ENCODE measurements at regions not wholly inside any gene's neighbourhood (a gene's known extent, or its start where the extent isn't known, plus 50 kb on each side); places are given as distances from the start of the nearest gene placed in this dataset.

DNA sequence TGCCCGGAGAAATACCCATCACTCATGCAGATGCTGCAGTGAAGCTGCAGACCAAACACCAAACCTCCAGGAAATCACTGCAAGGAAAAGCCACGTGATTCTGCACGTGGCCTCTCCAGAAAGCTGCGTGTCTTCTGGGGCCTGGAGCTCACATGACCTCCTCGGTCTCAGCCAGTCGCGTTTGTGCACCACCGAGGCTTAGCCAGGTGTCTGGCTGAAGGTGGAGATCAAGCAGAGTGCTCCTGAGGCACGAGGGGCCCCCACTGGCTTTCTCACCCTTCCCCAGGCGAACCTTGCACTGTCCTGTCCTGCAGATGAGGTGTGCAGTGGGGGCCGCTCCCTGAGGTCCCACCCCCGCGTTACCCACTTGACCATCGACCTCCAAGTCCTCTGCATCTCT, 257.3 kb downstream of the RBFOX3 start:
- TF ChIP-seq, protein P1, sequence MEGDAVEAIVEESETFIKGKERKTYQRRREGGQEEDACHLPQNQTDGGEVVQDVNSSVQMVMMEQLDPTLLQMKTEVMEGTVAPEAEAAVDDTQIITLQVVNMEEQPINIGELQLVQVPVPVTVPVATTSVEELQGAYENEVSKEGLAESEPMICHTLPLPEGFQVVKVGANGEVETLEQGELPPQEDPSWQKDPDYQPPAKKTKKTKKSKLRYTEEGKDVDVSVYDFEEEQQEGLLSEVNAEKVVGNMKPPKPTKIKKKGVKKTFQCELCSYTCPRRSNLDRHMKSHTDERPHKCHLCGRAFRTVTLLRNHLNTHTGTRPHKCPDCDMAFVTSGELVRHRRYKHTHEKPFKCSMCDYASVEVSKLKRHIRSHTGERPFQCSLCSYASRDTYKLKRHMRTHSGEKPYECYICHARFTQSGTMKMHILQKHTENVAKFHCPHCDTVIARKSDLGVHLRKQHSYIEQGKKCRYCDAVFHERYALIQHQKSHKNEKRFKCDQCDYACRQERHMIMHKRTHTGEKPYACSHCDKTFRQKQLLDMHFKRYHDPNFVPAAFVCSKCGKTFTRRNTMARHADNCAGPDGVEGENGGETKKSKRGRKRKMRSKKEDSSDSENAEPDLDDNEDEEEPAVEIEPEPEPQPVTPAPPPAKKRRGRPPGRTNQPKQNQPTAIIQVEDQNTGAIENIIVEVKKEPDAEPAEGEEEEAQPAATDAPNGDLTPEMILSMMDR (IDR thresholded peaks at IDR 0.05 in 2 of 3, conservative IDR thresholded peaks at IDR 0.05 in 1 of 3; ENCODE audit: borderline replicate concordance in 1 of 3, insufficient read depth in 1 of 3, low read depth in 2 of 3, low read length in 2 of 3) = no peak
- TF ChIP-seq, protein P2, sequence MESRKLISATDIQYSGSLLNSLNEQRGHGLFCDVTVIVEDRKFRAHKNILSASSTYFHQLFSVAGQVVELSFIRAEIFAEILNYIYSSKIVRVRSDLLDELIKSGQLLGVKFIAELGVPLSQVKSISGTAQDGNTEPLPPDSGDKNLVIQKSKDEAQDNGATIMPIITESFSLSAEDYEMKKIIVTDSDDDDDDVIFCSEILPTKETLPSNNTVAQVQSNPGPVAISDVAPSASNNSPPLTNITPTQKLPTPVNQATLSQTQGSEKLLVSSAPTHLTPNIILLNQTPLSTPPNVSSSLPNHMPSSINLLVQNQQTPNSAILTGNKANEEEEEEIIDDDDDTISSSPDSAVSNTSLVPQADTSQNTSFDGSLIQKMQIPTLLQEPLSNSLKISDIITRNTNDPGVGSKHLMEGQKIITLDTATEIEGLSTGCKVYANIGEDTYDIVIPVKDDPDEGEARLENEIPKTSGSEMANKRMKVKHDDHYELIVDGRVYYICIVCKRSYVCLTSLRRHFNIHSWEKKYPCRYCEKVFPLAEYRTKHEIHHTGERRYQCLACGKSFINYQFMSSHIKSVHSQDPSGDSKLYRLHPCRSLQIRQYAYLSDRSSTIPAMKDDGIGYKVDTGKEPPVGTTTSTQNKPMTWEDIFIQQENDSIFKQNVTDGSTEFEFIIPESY (IDR thresholded peaks at IDR 0.05; ENCODE audit: extremely low read depth, insufficient replicate concordance, low read length) = no peak
